ENCODE measurements at regions not wholly inside any gene's neighbourhood (a gene's known extent, or its start where the extent isn't known, plus 50 kb on each side); places are given as distances from the start of the nearest gene placed in this dataset.

GRCh38 chr10:59517996-59518395 is 155.6 kb upstream of the FAM13C start:
- Histone ChIP-seq H3K4me2 (ENCODE audit: low read length) (no peak overlapping the region), H4K8ac (ENCODE audit: low read depth, low read length) (no peak overlapping the region), H3K4me3 (ENCODE audit: low read length) (no peak overlapping the region), H3K79me1 (ENCODE audit: low read length) (no peaks in the 10 kb centered on the region), H3K4ac (ENCODE audit: low read depth, low read length) (no peak overlapping the region), H3K4me1 (ENCODE audit: control insufficient read depth, low read depth, low read length) (peaks cover 4% of the 10 kb centered on the region), H3K27me3 (ENCODE audit: insufficient read depth, low read length, poor library complexity) (no peaks in the 10 kb centered on the region), H3K18ac (ENCODE audit: low read length) (no peak overlapping the region), H4K5ac (ENCODE audit: low read length) (no peak overlapping the region), H3K27ac (ENCODE audit: low read depth, low read length) (no peak overlapping the region), H3K9ac (ENCODE audit: low read length) (no peak overlapping the region), H3K23ac (ENCODE audit: low read length) (no peak overlapping the region), H2BK15ac (replicated peaks; ENCODE audit: low read depth) (no peak overlapping the region), H3K79me2 (ENCODE audit: control insufficient read depth, insufficient read depth, low read length) (no peaks in the 10 kb centered on the region), H2BK5ac (ENCODE audit: low read length) (no peak overlapping the region), H3K56ac (ENCODE audit: low read length) (no peak overlapping the region), H2AK5ac (ENCODE audit: low read length) (no peak overlapping the region), H3K36me3 (ENCODE audit: control insufficient read depth, insufficient read depth, low read length) (no peaks in the 10 kb centered on the region), H2BK120ac (ENCODE audit: low read depth, low read length) (no peak overlapping the region)
- no peak for DNase-seq
- no CpG with 5 or more reads among the region's 3 CpGs for WGBS (ENCODE audit: extremely low coverage, insufficient coverage, low lambda C conversion rate)

- H2BK15ac ChIP-seq (replicated peaks; ENCODE audit: low read depth), result no peak overlapping the region
- H3K4ac ChIP-seq (ENCODE audit: low read depth, low read length), result no peak overlapping the region
- no peak overlapping the region for H4K8ac ChIP-seq (ENCODE audit: low read depth, low read length)
- H4K5ac ChIP-seq (ENCODE audit: low read length), result no peak overlapping the region
- H3K79me1 ChIP-seq (ENCODE audit: low read length), result no peaks in the 10 kb centered on the region
- no peaks in the 10 kb centered on the region for H3K79me2 ChIP-seq (ENCODE audit: control insufficient read depth, insufficient read depth, low read length)
- H3K36me3 ChIP-seq (ENCODE audit: control insufficient read depth, insufficient read depth, low read length), result no peaks in the 10 kb centered on the region
- no peak overlapping the region for H3K56ac ChIP-seq (ENCODE audit: low read length)
- DNase-seq, result no peak
- H2AK5ac ChIP-seq (ENCODE audit: low read length), result no peak overlapping the region
- H3K23ac ChIP-seq (ENCODE audit: low read length), result no peak overlapping the region
- H2BK5ac ChIP-seq (ENCODE audit: low read length), result no peak overlapping the region
- no peaks in the 10 kb centered on the region for H3K27me3 ChIP-seq (ENCODE audit: insufficient read depth, low read length, poor library complexity)
- H3K4me3 ChIP-seq (ENCODE audit: low read length), result no peak overlapping the region
- no peak overlapping the region for H3K9ac ChIP-seq (ENCODE audit: low read length)
- H3K4me2 ChIP-seq (ENCODE audit: low read length), result no peak overlapping the region
- peaks cover 4% of the 10 kb centered on the region for H3K4me1 ChIP-seq (ENCODE audit: control insufficient read depth, low read depth, low read length)
- no peak overlapping the region for H3K27ac ChIP-seq (ENCODE audit: low read depth, low read length)
- WGBS (ENCODE audit: extremely low coverage, insufficient coverage, low lambda C conversion rate), result no CpG with 5 or more reads among the region's 7 CpGs
- H3K18ac ChIP-seq (ENCODE audit: low read length), result no peak overlapping the region
- no peak overlapping the region for H2BK120ac ChIP-seq (ENCODE audit: low read depth, low read length)
These were observed 155.1 kb upstream of the FAM13C start for GRCh38 chr10:59517341-59517899.

GRCh38 chr10:59513558-59513957 is 151.2 kb upstream of the FAM13C start:
- Histone ChIP-seq H4K5ac (ENCODE audit: low read length) (no peak overlapping the region), H3K36me3 (ENCODE audit: control insufficient read depth, insufficient read depth, low read length) (no peaks in the 10 kb centered on the region), H3K27ac (ENCODE audit: low read depth, low read length) (no peak overlapping the region), H3K27me3 (ENCODE audit: insufficient read depth, low read length, poor library complexity) (no peaks in the 10 kb centered on the region), H3K18ac (ENCODE audit: low read length) (no peak overlapping the region), H2BK15ac (replicated peaks; ENCODE audit: low read depth) (no peak overlapping the region), H3K56ac (ENCODE audit: low read length) (no peak overlapping the region), H3K4ac (ENCODE audit: low read depth, low read length) (no peak overlapping the region), H3K23ac (ENCODE audit: low read length) (no peak overlapping the region), H3K4me3 (ENCODE audit: low read length) (no peak overlapping the region), H3K4me1 (ENCODE audit: control insufficient read depth, low read depth, low read length) (peaks cover 4% of the 10 kb centered on the region), H3K79me2 (ENCODE audit: control insufficient read depth, insufficient read depth, low read length) (no peaks in the 10 kb centered on the region), H4K8ac (ENCODE audit: low read depth, low read length) (no peak overlapping the region), H2BK120ac (ENCODE audit: low read depth, low read length) (no peak overlapping the region), H3K4me2 (ENCODE audit: low read length) (no peak overlapping the region), H3K79me1 (ENCODE audit: low read length) (no peaks in the 10 kb centered on the region), H2AK5ac (ENCODE audit: low read length) (no peak overlapping the region), H2BK5ac (ENCODE audit: low read length) (no peak overlapping the region), H3K9ac (ENCODE audit: low read length) (no peak overlapping the region)
- no peak for DNase-seq
- no CpG with 5 or more reads among the region's 3 CpGs for WGBS (ENCODE audit: extremely low coverage, insufficient coverage, low lambda C conversion rate)

GRCh38 chr10:59512951-59513350 is 150.6 kb upstream of the FAM13C start:
- H3K27me3 ChIP-seq (ENCODE audit: insufficient read depth, low read length, poor library complexity), result no peaks in the 10 kb centered on the region
- H3K4me1 ChIP-seq (ENCODE audit: control insufficient read depth, low read depth, low read length), result peaks cover 4% of the 10 kb centered on the region
- H2BK5ac ChIP-seq (ENCODE audit: low read length), result no peak overlapping the region
- no peaks in the 10 kb centered on the region for H3K79me2 ChIP-seq (ENCODE audit: control insufficient read depth, insufficient read depth, low read length)
- H2BK15ac ChIP-seq (replicated peaks; ENCODE audit: low read depth), result no peak overlapping the region
- no peaks in the 10 kb centered on the region for H3K79me1 ChIP-seq (ENCODE audit: low read length)
- no peak overlapping the region for H3K18ac ChIP-seq (ENCODE audit: low read length)
- H3K56ac ChIP-seq (ENCODE audit: low read length), result no peak overlapping the region
- no peak overlapping the region for H2AK5ac ChIP-seq (ENCODE audit: low read length)
- DNase-seq, result no peak
- H3K9ac ChIP-seq (ENCODE audit: low read length), result no peak overlapping the region
- no CpG with 5 or more reads among the region's 3 CpGs for WGBS (ENCODE audit: extremely low coverage, insufficient coverage, low lambda C conversion rate)
- H4K5ac ChIP-seq (ENCODE audit: low read length), result no peak overlapping the region
- H3K23ac ChIP-seq (ENCODE audit: low read length), result no peak overlapping the region
- no peak overlapping the region for H3K27ac ChIP-seq (ENCODE audit: low read depth, low read length)
- H3K36me3 ChIP-seq (ENCODE audit: control insufficient read depth, insufficient read depth, low read length), result no peaks in the 10 kb centered on the region
- no peak overlapping the region for H3K4me3 ChIP-seq (ENCODE audit: low read length)
- H2BK120ac ChIP-seq (ENCODE audit: low read depth, low read length), result no peak overlapping the region
- no peak overlapping the region for H3K4me2 ChIP-seq (ENCODE audit: low read length)
- H4K8ac ChIP-seq (ENCODE audit: low read depth, low read length), result no peak overlapping the region
- H3K4ac ChIP-seq (ENCODE audit: low read depth, low read length), result no peak overlapping the region

- Histone ChIP-seq H3K4me2 (ENCODE audit: low read length) (no peak overlapping the region), H2BK120ac (ENCODE audit: low read depth, low read length) (no peak overlapping the region), H3K9ac (ENCODE audit: low read length) (no peak overlapping the region), H3K4me1 (ENCODE audit: control insufficient read depth, low read depth, low read length) (no peaks in the 10 kb centered on the region), H3K27me3 (ENCODE audit: insufficient read depth, low read length, poor library complexity) (no peaks in the 10 kb centered on the region), H3K18ac (ENCODE audit: low read length) (no peak overlapping the region), H2BK15ac (replicated peaks; ENCODE audit: low read depth) (no peak overlapping the region), H3K79me2 (ENCODE audit: control insufficient read depth, insufficient read depth, low read length) (no peaks in the 10 kb centered on the region), H3K27ac (ENCODE audit: low read depth, low read length) (no peak overlapping the region), H3K4me3 (ENCODE audit: low read length) (no peak overlapping the region), H3K56ac (ENCODE audit: low read length) (no peak overlapping the region), H4K5ac (ENCODE audit: low read length) (no peak overlapping the region), H2AK5ac (ENCODE audit: low read length) (no peak overlapping the region), H3K79me1 (ENCODE audit: low read length) (no peaks in the 10 kb centered on the region), H3K23ac (ENCODE audit: low read length) (no peak overlapping the region), H4K8ac (ENCODE audit: low read depth, low read length) (no peak overlapping the region), H3K4ac (ENCODE audit: low read depth, low read length) (no peak overlapping the region), H2BK5ac (ENCODE audit: low read length) (no peak overlapping the region), H3K36me3 (ENCODE audit: control insufficient read depth, insufficient read depth, low read length) (no peaks in the 10 kb centered on the region)
- no CpG with 5 or more reads among the region's 1 CpG for WGBS (ENCODE audit: extremely low coverage, insufficient coverage, low lambda C conversion rate)
- DNase-seq, result no peak
These were observed 146.6 kb upstream of the FAM13C start for GRCh38 chr10:59508956-59509355.

- Histone ChIP-seq H3K36me3 (ENCODE audit: control insufficient read depth, insufficient read depth, low read length) (no peaks in the 10 kb centered on the region), H2BK5ac (ENCODE audit: low read length) (no peak overlapping the region), H2AK5ac (ENCODE audit: low read length) (no peak overlapping the region), H3K79me1 (ENCODE audit: low read length) (no peaks in the 10 kb centered on the region), H3K4me1 (ENCODE audit: control insufficient read depth, low read depth, low read length) (no peaks in the 10 kb centered on the region), H3K23ac (ENCODE audit: low read length) (no peak overlapping the region), H2BK120ac (ENCODE audit: low read depth, low read length) (no peak overlapping the region), H3K4me3 (ENCODE audit: low read length) (no peak overlapping the region), H3K27me3 (ENCODE audit: insufficient read depth, low read length, poor library complexity) (no peaks in the 10 kb centered on the region), H3K4ac (ENCODE audit: low read depth, low read length) (no peak overlapping the region), H3K4me2 (ENCODE audit: low read length) (no peak overlapping the region), H4K8ac (ENCODE audit: low read depth, low read length) (no peak overlapping the region), H3K27ac (ENCODE audit: low read depth, low read length) (no peak overlapping the region), H3K9ac (ENCODE audit: low read length) (no peak overlapping the region), H3K18ac (ENCODE audit: low read length) (no peak overlapping the region), H4K5ac (ENCODE audit: low read length) (no peak overlapping the region), H2BK15ac (replicated peaks; ENCODE audit: low read depth) (no peak overlapping the region), H3K79me2 (ENCODE audit: control insufficient read depth, insufficient read depth, low read length) (no peaks in the 10 kb centered on the region), H3K56ac (ENCODE audit: low read length) (no peak overlapping the region)
- no peak for DNase-seq
- WGBS (ENCODE audit: extremely low coverage, insufficient coverage, low lambda C conversion rate), result no CpG with 5 or more reads among the region's 3 CpGs
These were observed 145.9 kb upstream of the FAM13C start for GRCh38 chr10:59508296-59508695.

Data from mesendoderm (in vitro differentiated cells).